MM.1S (cell line): ENCODE measurements at regions not wholly inside any gene's neighbourhood (a gene's known extent, or its start where the extent isn't known, plus 50 kb on each side); places are given as distances from the start of the nearest gene placed in this dataset.

Experiments
- CTCF ChIP-seq: fragments of 300-600 bp; sonication (generic); IDR thresholded peaks from 2 replicates; pipeline ENCODE4 v1.5.1; 2016; ENCODE audit warnings: antibody characterized with exemption, low read length, mixed read lengths
- EZH2 ChIP-seq: fragments of 300-600 bp; sonication (generic); optimal IDR thresholded peaks from 2 replicates; pipeline ENCODE3; 2017; ENCODE audit warnings: low read depth, mild to moderate bottlenecking, antibody characterized with exemption, low read length, mixed read lengths

- TF ChIP-seq CTCF (no peak), EZH2 (no peak)
These were observed 384.6 kb upstream of the KLF4 start for GRCh38 chr9:107874137-107874536.
